CD4-positive, alpha-beta memory T cell (primary cell): ENCODE measurements at regions not wholly inside any gene's neighbourhood (a gene's known extent, or its start where the extent isn't known, plus 50 kb on each side); places are given as distances from the start of the nearest gene placed in this dataset.

Experiments used
- CTCF ChIA-PET: fragments of 350-600 bp; sonication (Branson Sonifier 250); formaldehyde crosslinking; loops from one replicate; lab custom pipeline; 2021; ENCODE audit warnings: inconsistent platforms; ENCODE audit not compliant: partially characterized antibody; lab: Charles Lee
- POLR2A ChIA-PET: fragments of 350-600 bp; sonication (Branson Sonifier 250); formaldehyde crosslinking; loops from one replicate; lab custom pipeline; 2021; ENCODE audit not compliant: partially characterized antibody; lab: Charles Lee
- DNase-seq, 5 donors: peaks; one replicate each; pipeline versions ENCODE4 v3.0.0 to v3.0.0-alpha.2; 2020 to 2022; ENCODE audit warnings: mixed read lengths in 1 of 5
- H3K27ac ChIP-seq: one replicate; pipeline ENCODE4 v1.7.0; 2013; ENCODE audit warnings: low read depth, low read length
- H3K27me3 ChIP-seq: 2 replicates; pipeline ENCODE4 v1.7.0; 2013; ENCODE audit warnings: mild to moderate bottlenecking, low read length, moderate library complexity; ENCODE audit not compliant: insufficient read depth
- H3K36me3 ChIP-seq: 2 replicates; pipeline ENCODE4 v1.7.0; 2013; ENCODE audit warnings: mild to moderate bottlenecking, low read length, moderate library complexity; ENCODE audit not compliant: insufficient read depth
- H3K4me1 ChIP-seq: 2 replicates; pipeline ENCODE4 v1.7.0; 2013; ENCODE audit warnings: mild to moderate bottlenecking, low read length, moderate library complexity; ENCODE audit not compliant: insufficient read depth
- H3K4me3 ChIP-seq, 2 donors: one replicate each; pipeline ENCODE4 v1.7.0; 2013; ENCODE audit warnings: low read length in 2 of 2, mild to moderate bottlenecking in 1 of 2
- H3K9me3 ChIP-seq, 2 donors: one replicate each; pipeline ENCODE4 v1.7.0; 2013; ENCODE audit warnings: low read length in 2 of 2, control low read depth in 1 of 2; ENCODE audit not compliant: control insufficient read depth in 1 of 2
- H3K27ac Mint-ChIP-seq, 7 donors: one replicate each; pipeline ENCODE4 v1.8.0; 2020 to 2021; ENCODE audit warnings: mixed read lengths in 7 of 7, mild to moderate bottlenecking in 6 of 7, inconsistent platforms in 3 of 7, moderate library complexity in 3 of 7
- H3K27me3 Mint-ChIP-seq, 2 donors: one replicate each; pipeline ENCODE4 v1.8.0; 2020 to 2021; ENCODE audit warnings: mixed read lengths in 2 of 2
- H3K36me3 Mint-ChIP-seq, 2 donors: one replicate each; pipeline ENCODE4 v1.8.0; 2020 to 2021; ENCODE audit warnings: mixed read lengths in 2 of 2, inconsistent platforms in 1 of 2, mild to moderate bottlenecking in 1 of 2
- H3K4me1 Mint-ChIP-seq, 4 donors: one replicate each; pipeline ENCODE4 v1.8.0; 2020 to 2021; ENCODE audit warnings: mixed read lengths in 4 of 4, mild to moderate bottlenecking in 1 of 4
- H3K4me3 Mint-ChIP-seq, 8 donors: one replicate each; pipeline ENCODE4 v1.8.0; 2020 to 2021; ENCODE audit warnings: mixed read lengths in 8 of 8, mild to moderate bottlenecking in 7 of 8, moderate library complexity in 6 of 8, inconsistent platforms in 3 of 8
- H3K9me3 Mint-ChIP-seq, 8 donors: one replicate each; pipeline ENCODE4 v1.8.0; 2020 to 2021; ENCODE audit warnings: mixed read lengths in 8 of 8, mild to moderate bottlenecking in 5 of 8, inconsistent platforms in 3 of 8, moderate library complexity in 1 of 8
- intact Hi-C: fragments of 100-400 bp; cut with micrococcal nuclease; formaldehyde crosslinking; loops from one replicate; pipeline ENCODE4 v1.15.1; 2023

DNA sequence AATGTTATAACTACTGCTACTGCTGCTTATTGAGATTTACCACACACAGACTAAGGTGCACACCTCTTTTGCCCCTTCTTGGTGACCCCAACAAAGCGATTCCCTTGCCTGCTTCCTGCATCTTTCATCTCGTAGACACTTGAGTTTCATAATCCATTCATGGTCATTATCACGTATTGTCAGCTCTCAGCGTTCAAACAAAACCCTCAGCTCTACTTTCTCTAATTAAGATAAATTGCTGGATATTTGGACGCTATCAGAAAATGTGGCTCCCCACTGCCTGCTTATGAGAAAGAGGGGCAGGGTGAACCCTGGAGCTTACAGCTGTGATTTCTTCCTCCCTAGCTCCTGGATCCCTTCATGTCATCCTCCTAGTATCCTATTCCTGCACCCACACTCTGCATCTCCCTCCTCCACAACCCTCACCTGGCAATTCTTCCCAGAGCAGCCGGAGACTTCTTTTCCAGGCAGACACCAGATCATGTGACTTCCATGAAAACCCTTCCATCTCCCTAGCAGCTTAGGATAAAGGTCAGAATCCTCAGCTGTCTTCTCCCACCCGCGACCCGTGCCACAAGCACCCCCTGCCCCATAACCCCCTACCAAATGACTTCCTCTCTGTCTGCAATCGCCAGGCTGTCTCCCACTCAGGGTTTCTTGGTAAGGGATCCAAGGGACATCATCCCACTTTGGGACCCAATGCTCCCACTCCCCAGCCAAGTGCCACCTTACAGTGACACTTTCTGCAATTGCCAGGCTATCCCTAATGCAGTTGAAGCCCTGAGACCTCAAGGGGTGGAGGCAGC is 146.5 kb downstream of the NSG2 start:
- Histone ChIP-seq H3K36me3 (no peaks in the 10 kb centered on the region), H3K27ac (no peak overlapping the region), H3K27me3 (no peaks in the 10 kb centered on the region), H3K4me3 (no peak overlapping the region), H3K4me1 (no peaks in the 10 kb centered on the region), H3K9me3 (no peaks in the 10 kb centered on the region)
- no peak for DNase-seq
- no peaks in the 10 kb centered on the region for H3K4me1 Mint-ChIP-seq
- CTCF ChIA-PET = no interaction called here
- intact Hi-C loops = no loop called here
- H3K27me3 Mint-ChIP-seq = peaks cover 0 to 2% of the 10 kb centered on the region in 2 donors
- H3K27ac Mint-ChIP-seq = peak overlapping the region in 1 of 7 donors; percentile 69
- POLR2A ChIA-PET = no interaction called here
- no peaks in the 10 kb centered on the region for H3K36me3 Mint-ChIP-seq
- no peaks in the 10 kb centered on the region for H3K9me3 Mint-ChIP-seq
- no peak overlapping the region for H3K4me3 Mint-ChIP-seq

DNA sequence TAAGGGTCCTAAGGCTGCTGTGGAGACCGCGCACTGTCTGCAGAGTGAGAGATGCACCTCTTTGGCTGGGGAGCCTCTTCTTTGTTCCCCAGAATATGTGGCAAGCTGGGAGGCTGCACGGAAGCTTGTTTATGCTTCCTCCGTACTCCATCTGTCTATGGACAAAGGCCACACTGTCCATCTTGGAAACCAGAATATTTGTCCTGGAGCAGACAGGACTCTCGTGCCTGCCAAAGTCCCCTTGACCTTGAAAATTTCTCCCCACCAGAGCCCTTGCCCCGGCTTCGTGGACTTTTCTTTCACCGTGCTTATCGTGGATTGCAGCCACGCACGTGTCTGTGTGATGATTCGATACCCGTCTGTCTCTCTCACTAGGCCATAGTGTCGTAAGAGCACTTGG is 147.4 kb downstream of the NSG2 start:
- DNase-seq = no peak
- Mint-ChIP-seq H3K36me3 (no peaks in the 10 kb centered on the region), H3K4me1 (no peaks in the 10 kb centered on the region), H3K4me3 (no peak overlapping the region), H3K27me3 (peaks cover 0 to 2% of the 10 kb centered on the region in 2 donors), H3K27ac (no peak overlapping the region), H3K9me3 (no peaks in the 10 kb centered on the region)
- Histone ChIP-seq H3K9me3 (no peaks in the 10 kb centered on the region), H3K4me1 (no peaks in the 10 kb centered on the region), H3K27ac (no peak overlapping the region), H3K36me3 (no peaks in the 10 kb centered on the region), H3K4me3 (no peak overlapping the region), H3K27me3 (no peaks in the 10 kb centered on the region)
- ChIA-PET POLR2A (no interaction called here), CTCF (no interaction called here)
- intact Hi-C loops = no loop called here

- H3K4me1 Mint-ChIP-seq = no peaks in the 10 kb centered on the region
- intact Hi-C loops = no loop called here
- H3K4me3 Mint-ChIP-seq = no peak overlapping the region
- Histone ChIP-seq H3K27me3 (no peaks in the 10 kb centered on the region), H3K27ac (no peak overlapping the region), H3K9me3 (no peaks in the 10 kb centered on the region), H3K4me3 (no peak overlapping the region), H3K36me3 (no peaks in the 10 kb centered on the region), H3K4me1 (no peaks in the 10 kb centered on the region)
- no peak for DNase-seq
- H3K27ac Mint-ChIP-seq = no peak overlapping the region
- H3K27me3 Mint-ChIP-seq = no peaks in the 10 kb centered on the region
- H3K9me3 Mint-ChIP-seq = peaks cover 0 to 1% (median 0%) of the 10 kb centered on the region in 8 donors
- no peaks in the 10 kb centered on the region for H3K36me3 Mint-ChIP-seq
- ChIA-PET CTCF (no interaction called here), POLR2A (no interaction called here)
Observed at GRCh38 chr5:174195517-174195916, 150.0 kb downstream of the NSG2 start.

DNA sequence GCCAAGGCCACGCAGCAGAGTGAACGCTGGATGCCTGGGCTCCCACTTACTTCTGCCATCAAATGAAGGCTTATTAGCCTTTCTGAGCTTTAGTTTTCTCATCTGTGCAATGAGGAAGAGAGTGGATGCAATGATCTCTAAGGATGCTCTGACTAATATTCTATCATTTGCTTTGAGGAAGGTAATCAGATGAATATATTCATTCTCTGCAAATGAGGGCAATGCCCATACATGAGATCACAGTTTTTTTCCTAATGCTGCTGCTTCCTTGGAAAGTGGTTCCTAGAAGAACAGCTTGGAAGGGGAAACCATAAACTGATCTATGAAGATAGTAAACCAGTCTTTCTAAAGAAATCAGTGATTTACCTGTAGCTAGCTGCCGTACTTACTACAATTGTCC is 152.4 kb downstream of the NSG2 start:
- Mint-ChIP-seq H3K9me3 (peaks cover 0 to 8% (median under 1%) of the 10 kb centered on the region in 8 donors), H3K4me3 (no peak overlapping the region), H3K36me3 (no peaks in the 10 kb centered on the region), H3K4me1 (no peaks in the 10 kb centered on the region), H3K27ac (no peak overlapping the region), H3K27me3 (peaks cover 0 to 2% of the 10 kb centered on the region in 2 donors)
- intact Hi-C loops = no loop called here
- no peak overlapping the region for H3K4me3 ChIP-seq
- H3K4me1 ChIP-seq = no peaks in the 10 kb centered on the region
- ChIA-PET CTCF (no interaction called here), POLR2A (no interaction called here)
- no peak overlapping the region for H3K27ac ChIP-seq
- H3K36me3 ChIP-seq = no peaks in the 10 kb centered on the region
- no peak for DNase-seq
- no peaks in the 10 kb centered on the region for H3K9me3 ChIP-seq
- no peaks in the 10 kb centered on the region for H3K27me3 ChIP-seq

DNA sequence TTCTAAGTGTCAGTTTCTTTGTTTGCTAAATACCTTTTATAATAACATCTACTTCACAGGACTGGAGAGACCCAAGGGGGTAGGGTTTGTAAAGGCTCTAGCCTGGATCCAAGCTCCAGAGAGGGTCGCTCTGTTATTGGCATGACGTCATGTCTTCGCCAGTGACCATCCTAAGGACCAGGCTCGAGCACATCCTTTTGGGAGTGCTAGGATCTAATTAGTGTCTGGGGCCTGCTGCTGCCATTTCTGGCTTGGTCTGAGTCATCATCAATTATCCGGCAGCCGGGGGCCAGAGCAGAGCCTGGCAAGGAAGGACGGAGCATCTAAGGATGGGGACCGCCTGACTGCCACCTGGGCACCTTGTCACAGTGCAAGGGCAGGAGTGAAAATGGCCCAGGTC is 153.0 kb downstream of the NSG2 start:
- CTCF ChIA-PET = no interaction called here
- no peaks in the 10 kb centered on the region for H3K36me3 Mint-ChIP-seq
- no peaks in the 10 kb centered on the region for H3K9me3 ChIP-seq
- H3K4me1 Mint-ChIP-seq = no peaks in the 10 kb centered on the region
- POLR2A ChIA-PET = no interaction called here
- peaks cover 0 to 8% (median under 1%) of the 10 kb centered on the region in 8 donors for H3K9me3 Mint-ChIP-seq
- no peaks in the 10 kb centered on the region for H3K27me3 ChIP-seq
- H3K36me3 ChIP-seq = no peaks in the 10 kb centered on the region
- no peak overlapping the region for H3K4me3 ChIP-seq
- intact Hi-C loops = no loop called here
- no peak overlapping the region for H3K4me3 Mint-ChIP-seq
- H3K27ac Mint-ChIP-seq = no peak overlapping the region
- H3K4me1 ChIP-seq = no peaks in the 10 kb centered on the region
- H3K27ac ChIP-seq = no peak overlapping the region
- no peak for DNase-seq
- peaks cover 0 to 2% of the 10 kb centered on the region in 2 donors for H3K27me3 Mint-ChIP-seq

DNA sequence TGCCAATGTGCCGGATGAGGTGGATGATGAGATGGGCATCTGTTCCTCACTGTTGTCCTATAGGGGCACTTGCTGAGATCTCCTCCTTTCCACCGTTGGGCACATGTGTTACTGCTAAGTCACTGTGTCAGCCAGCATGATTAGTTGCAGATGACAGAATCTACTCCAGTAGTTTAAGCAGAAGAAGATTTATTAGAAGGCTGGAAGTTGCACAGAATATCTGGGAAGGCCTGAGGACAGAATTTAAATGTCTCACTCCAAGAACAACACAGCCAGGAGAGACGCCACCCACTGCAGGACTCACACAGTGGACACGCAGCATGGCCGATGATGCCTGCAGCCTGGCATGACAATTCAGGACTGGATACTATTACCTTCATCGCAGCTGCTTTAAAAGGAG is 157.5 kb downstream of the NSG2 start:
- H3K4me1 ChIP-seq = no peaks in the 10 kb centered on the region
- intact Hi-C loops = no loop called here
- no peaks in the 10 kb centered on the region for H3K36me3 Mint-ChIP-seq
- H3K4me1 Mint-ChIP-seq = no peaks in the 10 kb centered on the region
- no peak overlapping the region for H3K4me3 Mint-ChIP-seq
- H3K27me3 Mint-ChIP-seq = peaks cover 0 to 4% of the 10 kb centered on the region in 2 donors
- CTCF ChIA-PET = no interaction called here
- H3K27me3 ChIP-seq = no peaks in the 10 kb centered on the region
- POLR2A ChIA-PET = no interaction called here
- DNase-seq = no peak
- H3K36me3 ChIP-seq = no peaks in the 10 kb centered on the region
- no peaks in the 10 kb centered on the region for H3K9me3 ChIP-seq
- no peak overlapping the region for H3K4me3 ChIP-seq
- H3K27ac Mint-ChIP-seq = no peak overlapping the region
- peaks cover 0 to 13% (median 2%) of the 10 kb centered on the region in 8 donors for H3K9me3 Mint-ChIP-seq
- H3K27ac ChIP-seq = no peak overlapping the region

- no peaks in the 10 kb centered on the region for H3K9me3 ChIP-seq
- H3K27me3 ChIP-seq = no peaks in the 10 kb centered on the region
- Mint-ChIP-seq H3K4me1 (no peaks in the 10 kb centered on the region), H3K9me3 (peaks cover 0 to 13% (median 2%) of the 10 kb centered on the region in 8 donors), H3K36me3 (no peaks in the 10 kb centered on the region), H3K4me3 (no peak overlapping the region), H3K27me3 (peaks cover 0 to 5% of the 10 kb centered on the region in 2 donors), H3K27ac (no peak overlapping the region)
- DNase-seq = no peak
- no peaks in the 10 kb centered on the region for H3K4me1 ChIP-seq
- H3K4me3 ChIP-seq = no peak overlapping the region
- CTCF ChIA-PET = no interaction called here
- H3K27ac ChIP-seq = no peak overlapping the region
- POLR2A ChIA-PET = no interaction called here
- H3K36me3 ChIP-seq = no peaks in the 10 kb centered on the region
- intact Hi-C loops = no loop called here
Observed at GRCh38 chr5:174204535-174205313, 159.2 kb downstream of the NSG2 start.
